Common myeloid progenitor, CD34-positive (primary cell): ENCODE measurements at regions not wholly inside any gene's neighbourhood (a gene's known extent, or its start where the extent isn't known, plus 50 kb on each side); places are given as distances from the start of the nearest gene placed in this dataset.

ENCODE experiments used
- CTCF ChIA-PET: fragments of 350-600 bp; sonication (Branson Sonifier 250); formaldehyde crosslinking; loops from one replicate; lab custom pipeline; 2021; ENCODE audit warnings: antibody characterized with exemption; lab: Charles Lee
- POLR2A ChIA-PET: fragments of 350-600 bp; sonication (Branson Sonifier 250); formaldehyde crosslinking; loops from one replicate; lab custom pipeline; 2021; ENCODE audit warnings: antibody characterized with exemption; lab: Charles Lee
- DNase-seq, 3 donors: peaks; one replicate each; pipeline versions ENCODE4 v3.0.0 to v3.0.0-alpha.2; 2013
- H3K27ac ChIP-seq, 2 experiments: 1 replicate in 1 of 2; 2 replicates in 1 of 2; pipeline ENCODE4 v1.7.0; 2013; ENCODE audit warnings: inconsistent platforms in 2 of 2, low read length in 2 of 2, mild to moderate bottlenecking in 2 of 2, low read depth in 1 of 2, moderate library complexity in 1 of 2; ENCODE audit not compliant: severe bottlenecking in 2 of 2, insufficient read depth in 1 of 2, poor library complexity in 1 of 2
- H3K27me3 ChIP-seq, 5 experiments: replicated peaks in 2 of 5; 1 replicate in 3 of 5; 2 replicates in 2 of 5; pipeline versions ENCODE4 v1.6.1 to v1.7.0; 2013; ENCODE audit warnings: low read length in 4 of 5, mild to moderate bottlenecking in 2 of 5, moderate library complexity in 2 of 5, inconsistent platforms in 1 of 5; ENCODE audit not compliant: insufficient read depth in 5 of 5, control insufficient read depth in 4 of 5
- H3K36me3 ChIP-seq, 4 experiments: 1 replicate in 2 of 4; 2 replicates in 2 of 4; pipeline versions ENCODE4 v1.6.1 to v1.7.0; 2013; ENCODE audit warnings: low read length in 3 of 4, control low read depth in 1 of 4, mild to moderate bottlenecking in 1 of 4; ENCODE audit not compliant: control insufficient read depth in 4 of 4, insufficient read depth in 4 of 4
- H3K4me1 ChIP-seq, 4 experiments: 1 replicate in 3 of 4; 2 replicates in 1 of 4; pipeline versions ENCODE4 v1.6.1 to v1.7.1; 2013; ENCODE audit warnings: low read length in 3 of 4, mild to moderate bottlenecking in 3 of 4, control low read depth in 1 of 4, inconsistent platforms in 1 of 4, moderate library complexity in 1 of 4; ENCODE audit not compliant: control insufficient read depth in 4 of 4, insufficient read depth in 4 of 4; ENCODE audit errors: control extremely low read depth in 1 of 4
- H3K4me3 ChIP-seq, 7 experiments: 1 replicate in 4 of 7; 2 replicates in 3 of 7; pipeline versions ENCODE4 v1.5.1 to v1.7.0; 2013; ENCODE audit warnings: mild to moderate bottlenecking in 7 of 7, low read length in 6 of 7, moderate library complexity in 6 of 7, inconsistent platforms in 2 of 7, low read depth in 2 of 7, control low read depth in 1 of 7; ENCODE audit not compliant: insufficient read depth in 4 of 7, control insufficient read depth in 1 of 7; ENCODE audit errors: extremely low read depth in 1 of 7
- H3K9me3 ChIP-seq, 5 experiments: 1 replicate in 4 of 5; 2 replicates in 1 of 5; pipeline versions ENCODE4 v1.6.1 to v1.7.1; 2013; ENCODE audit warnings: low read length in 4 of 5, mild to moderate bottlenecking in 2 of 5, inconsistent platforms in 1 of 5, low read depth in 1 of 5, moderate library complexity in 1 of 5; ENCODE audit not compliant: control insufficient read depth in 4 of 5, insufficient read depth in 2 of 5; ENCODE audit errors: control extremely low read depth in 1 of 5
- WGBS: methylation state at CpG from one replicate; pipeline ENCODE4 v1.1.5; 2013; ENCODE audit not compliant: insufficient coverage; 5-methylcytosine and 5-hydroxymethylcytosine counted together

DNA sequence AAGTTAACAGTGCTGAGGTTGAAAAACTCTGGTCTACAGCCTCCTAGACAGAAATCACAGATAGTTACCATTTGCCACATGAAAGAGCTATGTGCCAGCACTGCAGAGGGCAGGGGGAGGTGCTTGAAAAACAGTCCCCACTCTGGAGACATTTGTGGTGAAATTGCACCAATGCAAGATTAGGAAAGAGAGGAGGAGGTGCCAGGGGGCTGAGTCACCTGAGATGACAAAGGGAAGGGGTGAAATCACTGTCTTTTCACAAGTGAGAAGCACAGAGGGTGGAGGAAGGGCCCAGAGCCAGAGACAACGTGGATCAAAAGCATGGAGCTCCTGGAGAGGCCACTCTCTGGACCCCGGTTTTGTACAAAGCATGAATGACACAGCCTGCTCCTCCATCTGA lies 196.3 kb downstream of the BUD13 start:
- 39% methylated on average over 2 of the region's 2 CpGs for WGBS
- H3K9me3 ChIP-seq: no peaks in the 10 kb centered on the region
- CTCF ChIA-PET: no interaction called here
- no peaks in the 10 kb centered on the region for H3K36me3 ChIP-seq
- DNase-seq: no peak
- peaks cover 9 to 53% (median 35%) of the 10 kb centered on the region in 5 experiments for H3K27me3 ChIP-seq
- POLR2A ChIA-PET: no interaction called here
- H3K4me3 ChIP-seq: no peak overlapping the region
- peaks cover 0 to 14% (median 5%) of the 10 kb centered on the region in 4 experiments for H3K4me1 ChIP-seq
- no peak overlapping the region for H3K27ac ChIP-seq

DNA sequence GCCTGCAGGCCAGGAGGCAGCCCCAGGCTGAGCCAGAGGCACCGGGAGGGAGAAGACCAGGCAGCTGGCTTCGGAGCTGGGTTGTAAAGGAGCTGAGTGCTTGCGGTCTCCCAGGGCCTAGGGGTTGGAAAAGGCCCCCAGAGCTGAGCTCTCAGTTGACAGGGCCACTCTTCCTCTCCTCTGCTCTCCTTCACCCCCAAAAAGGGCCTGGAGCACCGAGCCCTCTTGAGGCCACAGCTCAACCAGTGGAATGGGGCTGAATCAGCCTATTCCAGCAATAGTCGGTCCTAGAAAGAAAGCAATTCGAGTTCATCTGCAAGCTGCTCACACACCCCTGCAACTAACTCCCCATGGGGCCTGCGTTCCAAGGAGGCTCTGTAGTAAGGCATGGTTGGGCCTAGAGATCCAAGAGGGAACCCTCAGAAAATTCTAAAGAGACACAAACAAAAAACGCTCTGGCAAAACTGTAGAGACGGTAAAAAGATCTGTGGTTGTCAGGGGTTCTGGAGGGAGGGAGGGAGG lies 205.0 kb downstream of the BUD13 start:
- POLR2A ChIA-PET: no interaction called here
- WGBS: 74% methylated on average over 9 of the region's 9 CpGs

DNA sequence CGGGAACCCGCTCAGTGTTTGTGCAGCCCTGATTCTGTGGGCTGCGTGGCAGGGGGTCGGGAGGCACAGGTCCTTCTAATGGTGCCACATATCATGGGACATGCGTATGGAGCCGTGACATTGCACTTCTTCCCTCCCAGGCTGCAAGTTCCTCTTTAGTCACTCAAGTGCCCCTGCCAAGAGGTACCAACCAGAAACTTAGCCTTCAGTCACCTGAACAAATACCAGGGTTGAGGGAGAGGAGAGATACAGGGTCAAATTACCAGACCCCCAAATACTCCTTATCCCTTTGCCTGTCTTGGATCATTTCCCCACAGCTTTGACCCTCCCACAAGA lies 209.1 kb downstream of the BUD13 start:
- Histone ChIP-seq H3K9me3 (peaks cover 0 to 4% (median 0%) of the 10 kb centered on the region in 5 experiments), H3K4me3 (no peak overlapping the region), H3K4me1 (no peaks in the 10 kb centered on the region), H3K36me3 (no peaks in the 10 kb centered on the region), H3K27ac (no peak overlapping the region), H3K27me3 (peaks cover 0 to 2% (median 0%) of the 10 kb centered on the region in 5 experiments)
- ChIA-PET POLR2A (no interaction called here), CTCF (no interaction called here)
- DNase-seq: peak; percentile 21 to 85 (median 78)
- 24% methylated on average over 6 of the region's 6 CpGs for WGBS

More for the DNA sequence above, 205.0 kb downstream of the BUD13 start:
- Histone ChIP-seq H3K27ac (no peak overlapping the region), H3K4me3 (no peak overlapping the region), H3K36me3 (no peaks in the 10 kb centered on the region), H3K9me3 (peaks cover 0 to 4% (median 0%) of the 10 kb centered on the region in 5 experiments), H3K27me3 (peaks cover 0 to 3% (median 0%) of the 10 kb centered on the region in 5 experiments), H3K4me1 (no peaks in the 10 kb centered on the region)
- no peak for DNase-seq
- CTCF ChIA-PET: no interaction called here

DNA sequence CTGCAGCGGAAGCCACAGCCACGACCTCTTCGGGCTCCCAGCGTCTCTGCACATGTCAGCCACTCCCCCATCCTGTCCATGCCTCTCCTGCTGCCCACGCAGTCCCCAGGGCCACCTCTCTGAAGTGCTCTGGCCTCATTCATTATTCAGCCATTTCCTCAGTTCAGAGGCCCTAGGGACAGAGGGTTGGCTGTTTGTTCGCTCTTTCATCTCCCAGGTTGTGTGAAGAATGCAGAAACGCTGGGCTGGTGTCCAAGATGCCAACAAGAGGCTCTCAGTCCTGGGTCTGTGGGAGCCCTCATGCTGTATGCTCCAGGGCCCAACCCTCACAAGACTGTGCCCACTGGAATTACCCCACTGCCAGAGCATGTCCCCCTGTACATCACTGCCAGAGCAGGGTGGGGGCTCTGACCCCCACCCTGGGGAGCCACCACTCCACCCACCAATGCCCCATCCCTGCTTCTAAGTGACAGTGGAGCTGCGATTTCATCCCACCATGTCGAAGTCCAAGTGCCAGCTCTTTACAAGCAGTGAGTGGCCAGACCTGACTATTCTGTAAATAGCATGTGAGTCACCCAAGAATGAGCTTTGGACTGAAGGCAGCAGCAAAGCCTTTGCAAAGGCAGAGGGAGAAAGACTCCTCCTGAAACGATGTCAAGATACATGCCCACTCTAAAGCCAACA lies 209.6 kb downstream of the BUD13 start:
- H3K4me3 ChIP-seq: no peak overlapping the region
- peaks cover 0 to 2% (median 0%) of the 10 kb centered on the region in 5 experiments for H3K27me3 ChIP-seq
- no peaks in the 10 kb centered on the region for H3K4me1 ChIP-seq
- 91% methylated on average over 4 of the region's 10 CpGs for WGBS
- H3K9me3 ChIP-seq: peaks cover 0 to 4% (median 0%) of the 10 kb centered on the region in 5 experiments
- CTCF ChIA-PET: no interaction called here
- no peak for DNase-seq
- no peak overlapping the region for H3K27ac ChIP-seq
- no peaks in the 10 kb centered on the region for H3K36me3 ChIP-seq
- POLR2A ChIA-PET: no interaction called here

DNA sequence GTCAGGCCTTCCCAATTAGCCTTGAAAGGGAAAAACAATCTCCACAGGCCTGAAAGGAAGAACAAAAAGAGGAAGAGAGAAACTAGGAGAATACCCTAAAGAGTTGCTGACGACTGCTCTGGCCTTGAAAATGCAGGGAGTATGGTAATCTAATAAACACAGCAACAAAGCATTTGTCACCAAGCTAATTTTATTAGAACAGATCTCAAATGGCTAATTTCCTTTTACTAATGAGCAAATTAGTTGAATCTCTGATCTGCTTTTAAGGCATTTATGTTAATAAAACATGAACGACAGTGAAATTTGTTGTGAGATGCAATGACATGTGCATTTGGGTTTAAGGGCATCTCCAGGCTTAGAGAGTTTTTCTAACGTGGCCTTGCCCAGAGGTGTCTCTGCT lies 212.2 kb downstream of the BUD13 start:
- no peaks in the 10 kb centered on the region for H3K4me1 ChIP-seq
- 100% methylated on average over 1 of the region's 3 CpGs for WGBS
- H3K27me3 ChIP-seq: peaks cover 0 to 2% (median 0%) of the 10 kb centered on the region in 5 experiments
- DNase-seq: no peak
- H3K36me3 ChIP-seq: no peaks in the 10 kb centered on the region
- H3K27ac ChIP-seq: no peak overlapping the region
- ChIA-PET POLR2A (no interaction called here), CTCF (no interaction called here)
- H3K4me3 ChIP-seq: no peak overlapping the region
- H3K9me3 ChIP-seq: peaks cover 0 to 14% (median 0%) of the 10 kb centered on the region in 5 experiments

DNA sequence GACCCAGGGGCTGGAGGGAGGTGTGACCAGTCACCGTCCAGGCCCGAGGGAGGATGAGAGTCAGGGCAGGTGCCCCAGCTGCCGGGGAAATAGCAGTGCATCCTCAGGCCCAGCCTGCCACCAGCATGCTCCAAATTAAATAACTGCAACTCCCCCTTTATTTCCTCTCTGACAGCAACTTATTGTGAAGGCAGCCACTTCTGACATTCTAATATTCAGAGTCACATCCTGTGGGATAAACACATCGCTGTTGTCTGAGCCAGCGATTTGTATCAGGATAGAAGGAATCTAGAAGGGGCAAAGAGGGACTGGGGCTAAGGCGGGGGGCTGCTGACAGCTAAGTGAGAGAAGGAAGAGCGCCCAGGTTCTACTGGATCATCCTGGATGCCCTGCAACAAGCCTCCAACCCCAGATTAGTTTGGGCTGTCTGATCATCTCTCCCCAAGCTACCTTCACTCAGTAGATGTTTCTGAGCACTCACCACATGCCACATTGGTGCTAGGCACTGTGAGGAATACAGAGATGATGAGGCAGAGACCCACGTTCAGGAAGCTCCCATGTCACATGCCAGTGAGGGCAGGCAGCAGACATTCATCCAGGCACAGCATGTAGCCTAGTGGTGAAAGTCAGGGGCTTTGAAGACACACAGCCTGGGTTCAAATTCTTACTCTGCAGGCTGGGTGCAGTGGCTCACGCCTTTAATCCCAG lies 214.1 kb downstream of the BUD13 start:
- POLR2A ChIA-PET: no interaction called here
- Histone ChIP-seq H3K36me3 (no peaks in the 10 kb centered on the region), H3K4me3 (no peak overlapping the region), H3K9me3 (peaks cover 0 to 19% (median 0%) of the 10 kb centered on the region in 5 experiments), H3K4me1 (no peaks in the 10 kb centered on the region), H3K27me3 (peaks cover 0 to 3% (median 2%) of the 10 kb centered on the region in 5 experiments), H3K27ac (no peak overlapping the region)
- 62% methylated on average over 9 of the region's 9 CpGs for WGBS
- DNase-seq: no peak
- CTCF ChIA-PET: interaction anchor here (0.6 kb wide), 1 partner anchor 99 kb away, joined by 3 read pairs; no protein-coding TSS in a partner anchor

DNA sequence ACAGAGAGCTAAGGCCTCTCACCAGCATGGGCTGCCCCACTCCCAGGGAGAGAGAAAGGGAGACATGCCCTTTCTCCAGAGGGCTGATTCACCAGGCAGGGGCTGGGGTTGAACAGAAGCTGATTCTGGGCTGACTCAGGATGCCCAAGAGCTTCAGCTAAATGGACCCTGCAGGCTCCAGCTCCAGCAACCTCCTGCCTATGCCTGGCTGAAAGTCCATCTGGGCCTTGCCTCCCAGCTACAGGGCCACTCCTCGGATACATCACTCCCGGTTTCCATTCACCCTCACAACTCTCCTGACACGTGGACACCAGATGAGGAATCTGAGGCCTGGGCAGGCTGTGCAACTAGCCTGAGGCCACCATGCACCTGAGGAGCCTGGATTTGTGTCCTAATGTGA lies 215.5 kb downstream of the BUD13 start:
- no peak overlapping the region for H3K27ac ChIP-seq
- H3K4me3 ChIP-seq: no peak overlapping the region
- no peaks in the 10 kb centered on the region for H3K4me1 ChIP-seq
- H3K36me3 ChIP-seq: no peaks in the 10 kb centered on the region
- DNase-seq: no peak
- peaks cover 0 to 3% (median 2%) of the 10 kb centered on the region in 5 experiments for H3K27me3 ChIP-seq
- POLR2A ChIA-PET: no interaction called here
- WGBS: 100% methylated on average over 2 of the region's 3 CpGs
- CTCF ChIA-PET: no interaction called here
- H3K9me3 ChIP-seq: peaks cover 0 to 19% (median 0%) of the 10 kb centered on the region in 5 experiments
